WTC11 (cell line): ENCODE measurements at regions not wholly inside any gene's neighbourhood (a gene's known extent, or its start where the extent isn't known, plus 50 kb on each side); places are given as distances from the start of the nearest gene placed in this dataset.

ENCODE experiments used
- ATAC-seq: fragments of 200-7000 bp; cut with Tn5 transposase; 2 replicates; pipeline ENCODE4 v1.10.0; 2021; ENCODE audit warnings: mild to moderate bottlenecking, moderate library complexity
- CTCF ChIA-PET: fragments of 300-600 bp; sonication (Branson Sonifier 250); formaldehyde crosslinking; loops from one replicate; lab custom pipeline; 2021; ENCODE audit warnings: antibody characterized with exemption; lab: Charles Lee
- POLR2A ChIA-PET: fragments of 350-600 bp; sonication (Branson Sonifier 250); formaldehyde crosslinking; loops from one replicate; lab custom pipeline; 2021; ENCODE audit warnings: antibody characterized with exemption; lab: Charles Lee
- DNase-seq: peaks from one replicate; pipeline ENCODE4 v3.0.0; 2021; ENCODE audit warnings: low spot score
- H3K27ac Mint-ChIP-seq: 2 replicates; pipeline ENCODE4 v1.8.0; 2021; ENCODE audit warnings: mixed read lengths
- H3K27me3 Mint-ChIP-seq: 2 replicates; pipeline ENCODE4 v1.8.0; 2021; ENCODE audit warnings: low read depth, mild to moderate bottlenecking, moderate library complexity, mixed read lengths
- H3K36me3 Mint-ChIP-seq: 2 replicates; pipeline ENCODE4 v1.8.0; 2021; ENCODE audit warnings: mixed read lengths
- H3K4me1 Mint-ChIP-seq: 2 replicates; pipeline ENCODE4 v1.8.0; 2022; ENCODE audit warnings: mixed read lengths
- H3K4me3 Mint-ChIP-seq: 2 replicates; pipeline ENCODE4 v1.8.0; 2021; ENCODE audit warnings: mild to moderate bottlenecking, moderate library complexity, mixed read lengths
- H3K9me3 Mint-ChIP-seq: 2 replicates; pipeline ENCODE4 v1.8.0; 2021; ENCODE audit warnings: mixed read lengths
- ATF1 ChIP-seq: sonication (generic); formaldehyde crosslinking; IDR thresholded peaks from 2 replicates; pipeline ENCODE4 v1.8.1; 2023; ENCODE audit warnings: mild to moderate bottlenecking, moderate library complexity, missing genetic modification reagents
- CBFB ChIP-seq: sonication (generic); formaldehyde crosslinking; IDR thresholded peaks from 2 replicates; pipeline ENCODE4 v1.8.1; 2022; ENCODE audit warnings: mild to moderate bottlenecking, low read depth, missing genetic modification reagents
- CTCF ChIP-seq: fragments of 200-600 bp; IDR thresholded peaks from 2 replicates; pipeline ENCODE4 v1.8.0; 2022; ENCODE audit warnings: antibody characterized with exemption
- E2F4 ChIP-seq: sonication (generic); formaldehyde crosslinking; IDR thresholded peaks from 2 replicates; pipeline ENCODE4 v1.8.1; 2022; ENCODE audit warnings: low read depth, mild to moderate bottlenecking, moderate library complexity, missing genetic modification reagents, borderline replicate concordance
- ESRRA ChIP-seq: sonication (generic); formaldehyde crosslinking; IDR thresholded peaks from 2 replicates; pipeline ENCODE4 v1.8.1; 2022; ENCODE audit warnings: mild to moderate bottlenecking, missing genetic modification reagents, borderline replicate concordance
- IRF2 ChIP-seq: sonication (generic); formaldehyde crosslinking; IDR thresholded peaks from 2 replicates; pipeline ENCODE4 v1.8.0; 2022; ENCODE audit warnings: low read depth, missing genetic modification reagents, borderline replicate concordance
- JAZF1 ChIP-seq: fragments of 250-450 bp; sonication (Bioruptor Pico); IDR thresholded peaks from 2 replicates; pipeline ENCODE4 v1.9.0; 2021; ENCODE audit warnings: moderate library complexity, mild to moderate bottlenecking, inconsistent platforms
- JUN ChIP-seq: sonication (generic); formaldehyde crosslinking; IDR thresholded peaks from 2 replicates; pipeline ENCODE4 v1.8.0; 2023; ENCODE audit warnings: mild to moderate bottlenecking, missing genetic modification reagents
- MLX ChIP-seq: sonication (generic); formaldehyde crosslinking; IDR thresholded peaks from 2 replicates; pipeline ENCODE4 v1.8.1; 2023; ENCODE audit warnings: mild to moderate bottlenecking, missing genetic modification reagents, moderate library complexity
- NR2C2 ChIP-seq: sonication (generic); formaldehyde crosslinking; IDR thresholded peaks from 2 replicates; pipeline ENCODE4 v1.8.0; 2022; ENCODE audit warnings: mild to moderate bottlenecking, missing genetic modification reagents
- NR3C1 ChIP-seq: sonication (generic); formaldehyde crosslinking; conservative IDR thresholded peaks from 2 replicates; pipeline ENCODE4 v1.8.1; 2023; ENCODE audit warnings: low read depth, mild to moderate bottlenecking, missing genetic modification reagents
- OVOL2 ChIP-seq: fragments of 250-450 bp; sonication (Bioruptor Pico); IDR thresholded peaks from 2 replicates; pipeline ENCODE4 v1.9.0; 2021; ENCODE audit warnings: mild to moderate bottlenecking, borderline replicate concordance
- PRDM15 ChIP-seq: sonication (generic); formaldehyde crosslinking; IDR thresholded peaks from 2 replicates; pipeline ENCODE4 v1.8.0; 2022; ENCODE audit warnings: missing genetic modification reagents
- SP1 ChIP-seq: sonication (generic); formaldehyde crosslinking; conservative IDR thresholded peaks from 2 replicates; pipeline ENCODE4 v1.8.1; 2022; ENCODE audit warnings: missing genetic modification reagents
- ZBTB43 ChIP-seq: sonication (generic); formaldehyde crosslinking; IDR thresholded peaks from 2 replicates; pipeline ENCODE4 v1.8.1; 2023; ENCODE audit warnings: mild to moderate bottlenecking, missing genetic modification reagents
- ZNF121 ChIP-seq: sonication (generic); formaldehyde crosslinking; IDR thresholded peaks from 2 replicates; pipeline ENCODE4 v1.8.0; 2023; ENCODE audit warnings: missing genetic modification reagents
- ZNF263 ChIP-seq: sonication (generic); formaldehyde crosslinking; IDR thresholded peaks from 2 replicates; pipeline ENCODE4 v1.8.1; 2022; ENCODE audit warnings: low read depth, mild to moderate bottlenecking, moderate library complexity, missing genetic modification reagents
- ZNF423 ChIP-seq: fragments of 250-450 bp; sonication (Bioruptor Pico); IDR thresholded peaks from 2 replicates; pipeline ENCODE4 v2.1.2; 2022; ENCODE audit warnings: mild to moderate bottlenecking, moderate library complexity
- ZNF425 ChIP-seq: fragments of 250-450 bp; sonication (Bioruptor Pico); conservative IDR thresholded peaks from 2 replicates; pipeline ENCODE4 v1.9.0; 2021; ENCODE audit warnings: mild to moderate bottlenecking
- ZNF671 ChIP-seq: fragments of 250-450 bp; sonication (Bioruptor Pico); IDR thresholded peaks from 2 replicates; pipeline ENCODE4 v1.8.0; 2021; ENCODE audit warnings: mild to moderate bottlenecking

GRCh38 chr11:69869311-69869939 lies 50.2 kb upstream of the FGF3 start:
- peaks cover 2% of the 10 kb centered on the region; the same call in 1 of the 2 replicates for H3K27me3 Mint-ChIP-seq

GRCh38 chr11:69870766-69871165 lies 51.5 kb upstream of the FGF3 start:
- Mint-ChIP-seq H3K36me3 (no peaks in the 10 kb centered on the region; the same call in 1 of the 2 replicates), H3K4me3 (no peak overlapping the region), H3K4me1 (peaks cover 18% of the 10 kb centered on the region), H3K27ac (no peak overlapping the region)
- ATAC-seq (no peak), DNase-seq (no peak)
- ChIA-PET CTCF (no interaction called here), POLR2A (no interaction called here)
- no peak for TF ChIP-seq ZNF263 (CRISPR knock-in tag)
- no peak for TF ChIP-seq NR3C1 (CRISPR knock-in tag)
- no peak for TF ChIP-seq JAZF1
- TF ChIP-seq SP1 (CRISPR knock-in tag): no peak
- no peak for TF ChIP-seq ATF1 (CRISPR knock-in tag)
- TF ChIP-seq CBFB: no peak
- no peak for TF ChIP-seq ZNF425
- no peak for TF ChIP-seq CTCF
- TF ChIP-seq OVOL2 (CRISPR knock-in tag): no peak
- no peak for TF ChIP-seq NR2C2 (CRISPR knock-in tag)
- TF ChIP-seq ZBTB43: no peak
- TF ChIP-seq, all 79 proteins: peak for 0
- H3K27me3 Mint-ChIP-seq: peaks cover 2% of the 10 kb centered on the region; the same call in 1 of the 2 replicates
- peaks cover 18% of the 10 kb centered on the region for H3K9me3 Mint-ChIP-seq

More at GRCh38 chr11:69869311-69869939, 50.2 kb upstream of the FGF3 start:
- peaks cover 22% of the 10 kb centered on the region for H3K4me1 Mint-ChIP-seq
- no peak for TF ChIP-seq ZNF671
- TF ChIP-seq, all 79 proteins: peak for 0
- H3K9me3 Mint-ChIP-seq: peaks cover 18% of the 10 kb centered on the region
- POLR2A ChIA-PET: no interaction called here
- H3K4me3 Mint-ChIP-seq: no peak overlapping the region
- DNase-seq: no peak
- no peak overlapping the region for H3K27ac Mint-ChIP-seq
- H3K36me3 Mint-ChIP-seq: no peaks in the 10 kb centered on the region; the same call in 1 of the 2 replicates
- CTCF ChIA-PET: no interaction called here
- ATAC-seq: no peak

- Mint-ChIP-seq H3K27ac (no peak overlapping the region), H3K9me3 (peaks cover 18% of the 10 kb centered on the region), H3K27me3 (peaks cover 2% of the 10 kb centered on the region; the same call in 1 of the 2 replicates), H3K36me3 (no peaks in the 10 kb centered on the region; the same call in 1 of the 2 replicates), H3K4me1 (peaks cover 8% of the 10 kb centered on the region), H3K4me3 (no peak overlapping the region)
- ATAC-seq: no peak
- POLR2A ChIA-PET: no interaction called here
- no peak for DNase-seq
- CTCF ChIA-PET: interaction anchor here (0.6 to 1.7 kb wide), 8 partner anchors 9 to 633 kb away, joined by 3 to 9 read pairs (median 4); no protein-coding TSS in a partner anchor
- no peak for TF ChIP-seq ZNF423 (CRISPR knock-in tag)
- TF ChIP-seq JUN (CRISPR knock-in tag): no peak
- no peak for TF ChIP-seq IRF2 (CRISPR knock-in tag)
- TF ChIP-seq MLX (CRISPR knock-in tag): no peak
- TF ChIP-seq ZNF121: no peak
- TF ChIP-seq ESRRA: no peak
- TF ChIP-seq PRDM15 (CRISPR knock-in tag): no peak
- no peak for TF ChIP-seq E2F4
Measured at GRCh38 chr11:69873166-69874077, 54.2 kb upstream of the FGF3 start.
